BLaER1 treated with 17β-estradiol and CSF1 and Interleukin-3, amounts not matched to agents 10 nM and 100 nM (cell line): ENCODE measurements at regions not wholly inside any gene's neighbourhood (a gene's known extent, or its start where the extent isn't known, plus 50 kb on each side); places are given as distances from the start of the nearest gene placed in this dataset.

ENCODE experiments used
- H3K27ac ChIP-seq, 11 experiments: shearing (Covaris generic); formaldehyde crosslinking; 2 replicates each; pipeline ENCODE4 v1.8.1; 2022
- H3K27me3 ChIP-seq, 11 experiments: shearing (Covaris generic); formaldehyde crosslinking; 2 replicates each; pipeline ENCODE4 v1.8.1; 2022
- H3K36me3 ChIP-seq, 11 experiments: shearing (Covaris generic); formaldehyde crosslinking; 2 replicates each; pipeline ENCODE4 v1.8.1; 2022
- H3K4me1 ChIP-seq, 10 experiments: shearing (Covaris generic); formaldehyde crosslinking; 2 replicates each; pipeline ENCODE4 v1.8.1; 2022
- H3K4me2 ChIP-seq, 11 experiments: shearing (Covaris generic); formaldehyde crosslinking; 2 replicates each; pipeline ENCODE4 v1.8.1; 2022
- H3K4me3 ChIP-seq, 10 experiments: shearing (Covaris generic); formaldehyde crosslinking; 2 replicates each; pipeline ENCODE4 v1.8.1; 2022
- H3K9ac ChIP-seq, 11 experiments: shearing (Covaris generic); formaldehyde crosslinking; 2 replicates each; pipeline ENCODE4 v1.8.1; 2022
- H3K9me3 ChIP-seq, 11 experiments: shearing (Covaris generic); formaldehyde crosslinking; replicated peaks in 1 of 11; 2 replicates each; pipeline ENCODE4 v1.8.1; 2022
- H4K20me1 ChIP-seq, 11 experiments: shearing (Covaris generic); formaldehyde crosslinking; 2 replicates each; pipeline ENCODE4 v1.8.1; 2022
- Cebpa-rat ChIP-seq, 11 experiments: shearing (Covaris generic); IDR thresholded peaks; 2 replicates each; pipeline ENCODE4 v1.8.1; 2022

DNA sequence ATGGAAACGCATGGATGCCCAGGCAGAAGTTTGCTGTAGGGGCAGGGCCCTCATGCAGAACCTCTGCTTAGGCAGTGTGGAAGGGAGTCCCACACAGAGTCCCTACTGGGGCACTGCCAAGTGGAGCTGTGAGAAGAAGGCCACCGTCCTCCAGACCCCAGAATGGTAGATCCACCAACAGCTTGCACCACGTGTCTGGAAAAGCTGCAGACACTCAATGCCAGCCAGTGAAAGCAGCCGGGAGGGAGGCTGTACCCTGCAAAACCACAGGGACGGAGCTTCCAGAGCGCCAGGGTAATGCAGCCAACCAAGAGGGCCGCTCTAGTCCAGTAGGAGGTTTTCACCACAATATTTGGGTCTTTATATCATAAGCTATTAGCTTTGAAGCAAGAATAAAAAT, 97.1 kb upstream of the IQSEC1 start:
- peak overlapping the region in 8 of 11 experiments; percentile 30 to 57 (median 46); a peak in 15 of 22 replicates for H3K4me2 ChIP-seq
- peaks cover 0 to 12% (median 6%) of the 10 kb centered on the region in 11 experiments; a peak in 13 of 22 replicates for H3K9me3 ChIP-seq
- H3K4me1 ChIP-seq = peaks cover 0 to 79% (median 49%) of the 10 kb centered on the region in 10 experiments; a peak in 16 of 20 replicates
- H3K27me3 ChIP-seq = no peaks in the 10 kb centered on the region
- H3K4me3 ChIP-seq = no peak overlapping the region
- H3K27ac ChIP-seq = no peak overlapping the region
- H3K9ac ChIP-seq = no peak overlapping the region
- TF ChIP-seq Cebpa-rat (IDR thresholded peaks at IDR 0.05) = no peak
- H3K36me3 ChIP-seq = no peaks in the 10 kb centered on the region
- 0 out of 22 replicates have a peak, but pooled peaks cover 0 to 15% (median 0%) of the 10 kb centered on the region in 11 experiments for H4K20me1 ChIP-seq

DNA sequence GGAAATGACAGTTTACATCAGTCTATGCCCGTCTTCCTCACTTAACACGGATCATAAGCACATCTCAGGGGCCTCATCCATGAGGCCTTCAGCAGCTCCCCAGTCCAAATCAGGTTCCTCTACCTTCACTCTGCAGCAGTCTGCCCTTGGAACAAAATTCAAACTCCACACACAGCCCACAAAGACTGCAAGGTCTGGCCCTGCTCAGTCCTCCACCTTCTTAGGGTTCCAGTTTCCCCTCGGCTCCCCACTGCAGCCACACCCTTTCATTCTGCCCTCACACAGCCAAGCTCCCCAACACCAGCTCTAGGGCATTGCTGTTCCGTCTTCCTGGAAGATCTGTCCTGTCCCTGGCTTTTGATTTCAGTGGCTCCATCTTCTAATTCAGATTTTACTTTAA, 95.2 kb upstream of the IQSEC1 start:
- Histone ChIP-seq H3K9me3 (peaks cover 0 to 12% (median 6%) of the 10 kb centered on the region in 11 experiments; a peak in 13 of 22 replicates), H3K36me3 (no peaks in the 10 kb centered on the region), H3K4me2 (peak overlapping the region in 2 of 11 experiments; percentile 1 to 77; a peak in 1 of 22 replicates), H3K27ac (no peak overlapping the region), H3K4me1 (peaks cover 0 to 86% (median 60%) of the 10 kb centered on the region in 10 experiments; a peak in 17 of 20 replicates), H3K9ac (no peak overlapping the region), H4K20me1 (0 out of 22 replicates have a peak, but pooled peaks cover 0 to 15% (median 0%) of the 10 kb centered on the region in 11 experiments), H3K27me3 (no peaks in the 10 kb centered on the region), H3K4me3 (no peak overlapping the region)
- TF ChIP-seq Cebpa-rat (IDR thresholded peaks at IDR 0.05) = no peak

DNA sequence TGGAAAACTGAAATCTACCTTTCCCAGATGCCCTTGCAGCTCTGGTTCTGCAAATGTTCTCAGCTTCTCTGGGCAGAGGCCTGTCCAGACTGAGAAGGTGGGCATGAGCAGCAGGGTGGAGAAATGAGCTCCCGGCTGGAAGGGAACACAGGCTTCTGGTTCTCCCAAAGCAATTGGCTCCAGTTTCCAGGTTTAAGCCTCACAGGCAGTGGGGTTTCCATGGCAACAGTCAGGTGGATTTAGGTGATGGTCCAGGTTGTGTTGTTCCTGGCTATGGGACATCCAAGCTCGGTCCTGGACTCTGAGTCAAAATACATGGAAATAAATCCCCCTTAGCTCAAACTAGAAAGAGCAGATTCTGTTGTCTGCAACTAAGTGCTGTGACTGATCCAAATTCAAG, 94.6 kb upstream of the IQSEC1 start:
- Histone ChIP-seq H4K20me1 (0 out of 22 replicates have a peak, but pooled peaks cover 0 to 15% (median 0%) of the 10 kb centered on the region in 11 experiments), H3K9ac (no peak overlapping the region), H3K36me3 (no peaks in the 10 kb centered on the region), H3K27me3 (no peaks in the 10 kb centered on the region), H3K4me1 (peaks cover 0 to 86% (median 60%) of the 10 kb centered on the region in 10 experiments; a peak in 17 of 20 replicates), H3K27ac (no peak overlapping the region), H3K9me3 (peaks cover 0 to 12% (median 6%) of the 10 kb centered on the region in 11 experiments; a peak in 13 of 22 replicates), H3K4me3 (no peak overlapping the region), H3K4me2 (peak overlapping the region in 7 of 11 experiments; percentile 2 to 77 (median 11); a peak in 7 of 22 replicates)
- no peak for TF ChIP-seq Cebpa-rat (IDR thresholded peaks at IDR 0.05)

DNA sequence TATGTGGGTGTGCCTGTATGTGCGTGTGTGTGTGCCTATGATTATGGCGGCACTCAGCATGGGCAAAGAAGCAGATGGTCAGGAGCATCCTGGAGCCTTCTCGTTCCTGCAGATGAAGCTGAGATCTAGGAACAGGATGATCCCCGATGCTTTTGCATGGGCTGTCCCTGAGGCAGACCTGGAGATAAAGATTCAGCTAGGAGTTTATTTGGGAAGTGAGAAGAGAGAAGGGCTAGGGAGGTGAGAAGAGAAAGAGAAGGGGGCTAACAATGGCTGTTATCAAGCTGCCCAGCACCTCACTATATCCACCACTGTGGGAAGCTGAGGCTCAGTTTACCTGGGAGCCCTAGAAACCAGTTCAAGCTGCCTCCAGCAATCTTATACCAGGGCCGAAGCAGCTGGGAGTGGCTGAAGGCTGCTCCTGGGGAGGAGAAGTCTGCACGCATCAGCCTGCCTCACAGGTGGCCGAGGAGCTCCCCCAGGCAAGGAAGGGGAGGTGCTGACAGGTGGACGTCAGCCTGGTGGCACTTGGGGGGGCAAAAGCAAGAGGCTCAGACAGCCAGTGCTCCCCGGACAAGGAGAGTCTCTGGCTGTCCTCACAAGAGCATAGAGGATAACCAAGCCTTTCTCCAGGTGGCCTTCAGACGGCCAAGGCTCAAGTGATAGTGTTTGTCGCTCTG, 94.0 kb upstream of the IQSEC1 start:
- H3K27ac ChIP-seq = no peak overlapping the region
- H3K4me2 ChIP-seq = peak overlapping the region in 7 of 11 experiments; percentile 2 to 77 (median 35); a peak in 10 of 22 replicates
- H4K20me1 ChIP-seq = 0 out of 22 replicates have a peak, but pooled peaks cover 0 to 15% (median 0%) of the 10 kb centered on the region in 11 experiments
- TF ChIP-seq Cebpa-rat (IDR thresholded peaks at IDR 0.05) = no peak
- no peak overlapping the region for H3K9ac ChIP-seq
- no peak overlapping the region for H3K4me3 ChIP-seq
- H3K9me3 ChIP-seq = peaks cover 0 to 12% (median 6%) of the 10 kb centered on the region in 11 experiments; a peak in 13 of 22 replicates
- no peaks in the 10 kb centered on the region for H3K36me3 ChIP-seq
- peaks cover 0 to 86% (median 61%) of the 10 kb centered on the region in 10 experiments; a peak in 17 of 20 replicates for H3K4me1 ChIP-seq
- no peaks in the 10 kb centered on the region for H3K27me3 ChIP-seq

DNA sequence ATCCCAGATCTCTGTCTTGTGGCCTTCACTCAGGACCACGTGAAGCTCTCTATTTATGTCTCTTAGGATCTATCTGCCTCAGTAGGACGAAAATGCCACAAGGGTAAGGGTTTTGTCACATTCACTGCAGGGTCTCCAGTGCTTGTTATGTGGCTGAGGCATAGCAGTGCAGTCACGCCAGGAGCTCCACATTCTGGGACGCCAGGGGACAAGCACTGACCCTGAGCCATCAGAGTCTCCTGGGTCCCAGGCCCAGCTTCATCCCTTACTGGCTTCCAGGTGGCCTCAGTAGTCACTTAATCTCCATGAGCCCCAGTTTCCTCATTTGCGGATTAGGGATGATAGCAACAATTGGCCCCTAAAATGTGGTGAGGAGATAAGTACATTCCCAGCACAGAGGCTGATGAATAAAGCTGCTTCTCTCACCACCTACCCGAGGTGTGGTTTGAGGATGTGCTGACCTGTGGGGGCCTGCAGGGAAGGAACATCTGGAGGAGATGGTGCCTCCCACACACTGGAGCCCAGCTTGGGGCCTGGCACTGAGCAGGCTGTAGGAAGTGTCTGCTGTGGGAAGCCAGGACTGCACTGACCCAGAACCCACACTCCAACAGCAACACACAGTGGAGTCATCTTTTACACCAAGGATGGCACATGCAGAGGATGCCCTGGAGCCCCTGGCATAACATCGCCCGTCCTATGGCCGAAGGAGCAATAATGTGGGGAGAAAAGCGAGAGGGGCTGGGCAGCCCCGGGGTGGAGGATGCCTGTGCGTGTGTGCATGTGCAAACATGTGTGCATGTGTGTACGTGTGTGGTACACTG, 93.2 kb upstream of the IQSEC1 start:
- Histone ChIP-seq H3K4me3 (no peak overlapping the region), H3K4me1 (peaks cover 0 to 86% (median 65%) of the 10 kb centered on the region in 10 experiments; a peak in 17 of 20 replicates), H3K36me3 (no peaks in the 10 kb centered on the region), H3K27me3 (no peaks in the 10 kb centered on the region), H4K20me1 (0 out of 22 replicates have a peak, but pooled peaks cover 0 to 10% (median 0%) of the 10 kb centered on the region in 11 experiments), H3K4me2 (peak overlapping the region in 7 of 11 experiments; percentile 10 to 90 (median 63); a peak in 10 of 22 replicates), H3K27ac (no peak overlapping the region), H3K9me3 (peaks cover 0 to 12% (median 6%) of the 10 kb centered on the region in 11 experiments; a peak in 13 of 22 replicates), H3K9ac (no peak overlapping the region)
- no peak for TF ChIP-seq Cebpa-rat (IDR thresholded peaks at IDR 0.05)

DNA sequence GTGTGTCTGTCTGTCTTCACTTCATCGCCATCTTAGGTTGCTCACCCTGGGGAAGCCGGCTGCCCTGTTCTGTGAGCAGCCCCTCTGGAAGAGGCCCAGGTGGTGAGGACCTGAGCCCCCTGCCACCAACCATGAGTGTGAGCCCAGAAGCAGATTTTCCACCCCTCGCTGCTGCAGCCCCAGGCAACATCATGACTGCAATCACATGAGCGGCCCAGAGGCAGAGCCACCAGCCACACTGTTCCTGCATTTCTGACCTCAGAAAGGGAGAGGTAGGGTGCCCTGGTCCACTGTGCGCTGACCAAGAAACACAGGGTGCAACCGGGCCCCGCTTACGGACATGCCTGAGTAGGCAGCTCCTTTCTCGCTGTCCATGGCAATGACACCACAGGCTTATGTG, 92.3 kb upstream of the IQSEC1 start:
- no peaks in the 10 kb centered on the region for H3K27me3 ChIP-seq
- no peak overlapping the region for H3K27ac ChIP-seq
- peak overlapping the region in 7 of 11 experiments; percentile 35 to 90 (median 63); a peak in 11 of 22 replicates for H3K4me2 ChIP-seq

DNA sequence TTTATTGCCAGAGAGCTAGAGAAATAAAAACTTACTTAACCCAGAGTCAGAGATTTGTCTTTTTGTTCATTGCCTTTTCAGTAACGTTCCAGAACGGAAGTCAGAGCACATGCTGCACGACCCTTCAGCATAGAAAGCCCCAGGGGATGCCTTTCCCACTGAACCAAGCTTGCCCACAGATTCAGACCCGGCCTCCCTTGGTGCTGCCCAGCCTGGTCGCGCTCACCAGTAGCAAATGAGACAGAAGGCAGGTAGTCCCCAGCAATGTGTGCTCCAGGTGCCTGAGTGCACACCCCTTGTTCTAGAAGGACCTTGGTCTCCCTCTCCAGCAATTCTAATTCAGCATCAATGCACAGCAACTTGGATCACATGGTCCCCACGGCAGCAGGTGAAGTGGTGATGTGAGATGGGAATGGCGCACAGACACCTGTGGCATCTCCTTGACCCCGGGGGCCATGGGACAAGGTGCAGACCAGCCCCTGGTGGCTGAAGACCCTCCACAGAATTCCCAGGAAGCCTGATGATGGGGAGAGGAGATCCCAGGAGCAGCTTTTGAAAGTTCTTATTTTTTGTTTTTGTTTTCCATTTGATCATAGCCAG, 91.8 kb upstream of the IQSEC1 start:
- H3K4me2 ChIP-seq = peak overlapping the region in 9 of 11 experiments; percentile 32 to 90 (median 63); a peak in 18 of 22 replicates
- H3K9ac ChIP-seq = peak overlapping the region in 2 of 11 experiments; percentile 1 to 41; a peak in 2 of 22 replicates
- no peak overlapping the region for H3K27ac ChIP-seq
- TF ChIP-seq Cebpa-rat (IDR thresholded peaks at IDR 0.05) = no peak
- H3K9me3 ChIP-seq = peaks cover 0 to 7% (median 4%) of the 10 kb centered on the region in 11 experiments; a peak in 13 of 22 replicates
- no peak overlapping the region for H3K4me3 ChIP-seq
- H3K36me3 ChIP-seq = no peaks in the 10 kb centered on the region
- H4K20me1 ChIP-seq = 0 out of 22 replicates have a peak, but pooled peaks cover 0 to 8% (median 0%) of the 10 kb centered on the region in 11 experiments
- H3K4me1 ChIP-seq = peaks cover 0 to 82% (median 68%) of the 10 kb centered on the region in 10 experiments; a peak in 19 of 20 replicates
- no peaks in the 10 kb centered on the region for H3K27me3 ChIP-seq

More for the DNA sequence above, 92.3 kb upstream of the IQSEC1 start:
- peaks cover 0 to 12% (median 6%) of the 10 kb centered on the region in 11 experiments; a peak in 13 of 22 replicates for H3K9me3 ChIP-seq
- peaks cover 0 to 86% (median 72%) of the 10 kb centered on the region in 10 experiments; a peak in 17 of 20 replicates for H3K4me1 ChIP-seq
- no peak for TF ChIP-seq Cebpa-rat (IDR thresholded peaks at IDR 0.05)
- H4K20me1 ChIP-seq = 0 out of 22 replicates have a peak, but pooled peaks cover 0 to 8% (median 0%) of the 10 kb centered on the region in 11 experiments
- H3K36me3 ChIP-seq = no peaks in the 10 kb centered on the region
- no peak overlapping the region for H3K9ac ChIP-seq
- H3K4me3 ChIP-seq = no peak overlapping the region

DNA sequence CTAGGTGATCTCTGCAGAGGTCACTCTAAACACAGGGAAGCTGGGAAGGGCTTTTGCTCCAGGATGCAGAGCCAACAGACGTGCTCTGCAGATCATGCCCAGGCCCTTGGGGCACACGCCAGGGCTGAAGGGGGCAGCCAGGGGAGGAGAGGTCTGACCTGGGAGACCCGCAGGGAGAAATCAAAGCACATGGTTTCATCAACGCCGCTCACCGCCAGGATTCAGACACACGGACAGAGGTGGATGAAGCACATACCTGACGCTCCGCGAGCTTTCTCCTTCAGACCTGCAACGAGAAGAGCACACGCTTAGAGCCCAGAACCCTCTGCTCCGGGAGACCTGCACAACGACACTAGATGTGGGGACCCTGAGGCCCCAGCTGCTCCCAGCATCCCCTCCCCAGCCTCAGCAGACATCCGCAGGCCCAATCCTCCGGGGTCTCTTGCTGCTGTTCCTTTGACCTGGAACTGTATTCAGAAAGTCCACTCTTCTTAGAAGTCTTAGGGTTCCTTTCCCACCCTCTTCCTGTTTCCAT, 90.7 kb upstream of the IQSEC1 start:
- no peak overlapping the region for H3K4me3 ChIP-seq
- peak overlapping the region in 9 of 11 experiments; percentile 32 to 90 (median 63); a peak in 16 of 22 replicates for H3K4me2 ChIP-seq
- no peaks in the 10 kb centered on the region for H3K36me3 ChIP-seq
- H3K27ac ChIP-seq = no peak overlapping the region
- H3K9me3 ChIP-seq = no peaks in the 10 kb centered on the region
- peaks cover 0 to 80% (median 66%) of the 10 kb centered on the region in 10 experiments; a peak in 19 of 20 replicates for H3K4me1 ChIP-seq
- 0 out of 22 replicates have a peak, but pooled peaks cover 0 to 8% (median 0%) of the 10 kb centered on the region in 11 experiments for H4K20me1 ChIP-seq
- no peaks in the 10 kb centered on the region for H3K27me3 ChIP-seq
- no peak for TF ChIP-seq Cebpa-rat (IDR thresholded peaks at IDR 0.05)
- H3K9ac ChIP-seq = no peak overlapping the region
